AG04449 (cell line): ENCODE measurements at regions not wholly inside any gene's neighbourhood (a gene's known extent, or its start where the extent isn't known, plus 50 kb on each side); places are given as distances from the start of the nearest gene placed in this dataset.
"Not testable (repeated sequence)": the region's sequence is repeated elsewhere in the genome, so short reads cannot be mapped to it uniquely, and the experiment has no call there.

Source experiments
- CTCF ChIA-PET: fragments of 350-600 bp; formaldehyde crosslinking; extraction: SDS; loops from one replicate; lab custom pipeline; 2021; ENCODE audit warnings: antibody characterized with exemption; lab: Yijun Ruan, JAX
- POLR2A ChIA-PET: fragments of 400-600, 350-600 bp; formaldehyde crosslinking; extraction: SDS; loops from one replicate; lab custom pipeline; 2020; ENCODE audit warnings: antibody characterized with exemption, inconsistent platforms; lab: Yijun Ruan, JAX
- DNase-seq: peaks from one replicate; pipeline ENCODE4 v3.0.0-alpha.2; 2010; ENCODE audit warnings: low read depth, low spot score
- H3K4me3 ChIP-seq: 2 replicates; pipeline ENCODE4 v1.5.1; 2011; ENCODE audit warnings: low read depth, mild to moderate bottlenecking, control low read depth, low read length
- CTCF ChIP-seq: IDR thresholded peaks from one replicate; pipeline ENCODE4 v1.5.1; 2011; ENCODE audit warnings: mild to moderate bottlenecking, moderate library complexity, low read length, control low read depth, inconsistent platforms; ENCODE audit not compliant: insufficient read depth; ENCODE audit errors: missing control alignments

GRCh38 chr13:107608736-107609135 lies 606.6 kb downstream of the LIG4 start:
- CTCF ChIA-PET: no interaction called here
- POLR2A ChIA-PET: no interaction called here
- no peak for TF ChIP-seq CTCF
- DNase-seq: no peak
- H3K4me3 ChIP-seq: no peak overlapping the region

GRCh38 chr13:107600971-107601370 lies 614.4 kb downstream of the LIG4 start:
- CTCF ChIA-PET: no interaction called here
- POLR2A ChIA-PET: no interaction called here
- no peak overlapping the region for H3K4me3 ChIP-seq
- no peak for TF ChIP-seq CTCF
- no peak for DNase-seq

- DNase-seq, CTCF ChIA-PET, H3K4me3 ChIP-seq, POLR2A ChIA-PET: not testable (repeated sequence)
Observed at GRCh38 chr13:107596306-107596705, 619.0 kb downstream of the LIG4 start.

GRCh38 chr13:107590556-107590955 lies 624.8 kb downstream of the LIG4 start:
- CTCF ChIA-PET: no interaction called here
- no peak overlapping the region for H3K4me3 ChIP-seq
- no peak for TF ChIP-seq CTCF
- no peak for DNase-seq
- POLR2A ChIA-PET: no interaction called here

- TF ChIP-seq CTCF: no peak
- ChIA-PET CTCF (no interaction called here), POLR2A (no interaction called here)
- no peak overlapping the region for H3K4me3 ChIP-seq
- no peak for DNase-seq
Observed at GRCh38 chr13:107587681-107588080, 627.7 kb downstream of the LIG4 start.

GRCh38 chr13:107586216-107586615 lies 629.1 kb downstream of the LIG4 start:
- DNase-seq: no peak
- no peak for TF ChIP-seq CTCF
- H3K4me3 ChIP-seq: no peak overlapping the region
- ChIA-PET POLR2A (no interaction called here), CTCF (no interaction called here)

- TF ChIP-seq CTCF: no peak
- no peak for DNase-seq
- POLR2A ChIA-PET: no interaction called here
- CTCF ChIA-PET: no interaction called here
- H3K4me3 ChIP-seq: no peak overlapping the region
Observed at GRCh38 chr13:107585469-107586180, 629.7 kb downstream of the LIG4 start.
